ENCODE measurements at regions not wholly inside any gene's neighbourhood (a gene's known extent, or its start where the extent isn't known, plus 50 kb on each side); places are given as distances from the start of the nearest gene placed in this dataset.

GRCh38 chr3:144770915-144771351 lies 799.3 kb downstream of the DIPK2A start:
- H3K4me3 ChIP-seq (replicated peaks; ENCODE audit: low read depth, low read length), result no peak overlapping the region
- TF ChIP-seq CTCF (IDR thresholded peaks at IDR 0.05; ENCODE audit: low read depth, low read length, missing control alignments), result peak; percentile 7
- peak; percentile 19 for DNase-seq (ENCODE audit: extremely low read depth, low read depth)

DNA sequence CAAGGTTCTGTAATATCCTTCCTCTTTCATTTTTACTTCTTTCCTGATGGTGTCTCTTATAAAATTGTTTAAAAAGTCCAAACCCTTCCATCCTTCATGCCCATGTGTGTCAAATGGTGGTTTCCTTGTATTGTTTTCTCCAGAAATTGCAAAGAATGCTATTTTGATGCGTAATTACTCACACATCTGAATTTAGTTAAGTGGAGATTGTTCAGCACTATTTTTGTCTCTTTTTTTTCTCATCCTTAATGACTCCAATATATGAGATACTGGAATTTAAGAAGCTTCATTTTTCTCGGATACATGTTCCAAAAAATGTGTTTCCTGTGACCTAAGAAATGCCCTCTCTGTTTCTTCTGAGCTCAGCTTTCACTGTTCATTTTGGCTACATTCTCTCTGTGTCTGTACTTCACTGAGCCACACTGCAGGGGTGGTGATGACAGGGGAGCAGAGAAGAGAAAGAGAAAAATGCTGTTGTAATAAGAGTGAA lies 799.8 kb downstream of the DIPK2A start:
- TF ChIP-seq CTCF (IDR thresholded peaks at IDR 0.05; ENCODE audit: low read depth, low read length, missing control alignments), result no peak
- DNase-seq (ENCODE audit: extremely low read depth, low read depth), result peak; percentile 12
- no peak overlapping the region for H3K4me3 ChIP-seq (replicated peaks; ENCODE audit: low read depth, low read length)

DNA sequence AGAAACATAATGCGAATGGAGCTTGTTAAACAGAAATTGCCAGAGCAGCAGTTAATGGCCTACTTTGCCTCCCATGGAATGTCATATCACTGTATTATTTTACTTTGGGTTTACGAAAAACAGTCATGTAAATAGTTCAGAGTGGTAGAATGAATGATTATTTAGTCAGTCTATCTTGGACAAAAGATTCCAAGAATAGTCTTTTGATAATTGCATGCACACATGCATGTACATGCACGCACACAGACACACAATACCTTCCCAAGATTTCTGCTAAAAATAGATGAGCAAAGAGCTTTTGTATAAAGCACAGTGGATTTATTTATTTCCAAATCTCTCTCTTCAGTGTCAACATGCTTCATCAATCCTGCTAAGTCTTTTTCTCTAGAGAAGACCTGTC lies 800.7 kb downstream of the DIPK2A start:
- TF ChIP-seq CTCF (IDR thresholded peaks at IDR 0.05; ENCODE audit: low read depth, low read length, missing control alignments), result no peak
- no peak for DNase-seq (ENCODE audit: extremely low read depth, low read depth)
- no peak overlapping the region for H3K4me3 ChIP-seq (replicated peaks; ENCODE audit: low read depth, low read length)

GRCh38 chr3:144773350-144773749 lies 801.7 kb downstream of the DIPK2A start:
- DNase-seq (ENCODE audit: extremely low read depth, low read depth), result no peak
- no peak for TF ChIP-seq CTCF (IDR thresholded peaks at IDR 0.05; ENCODE audit: low read depth, low read length, missing control alignments)
- H3K4me3 ChIP-seq (replicated peaks; ENCODE audit: low read depth, low read length), result no peak overlapping the region

- no peak for TF ChIP-seq CTCF (IDR thresholded peaks at IDR 0.05; ENCODE audit: low read depth, low read length, missing control alignments)
- no peak overlapping the region for H3K4me3 ChIP-seq (replicated peaks; ENCODE audit: low read depth, low read length)
- DNase-seq (ENCODE audit: extremely low read depth, low read depth), result peak; percentile 77
Observed at GRCh38 chr3:144774897-144775296, 803.3 kb downstream of the DIPK2A start.

- no peak overlapping the region for H3K4me3 ChIP-seq (replicated peaks; ENCODE audit: low read depth, low read length)
- no peak for DNase-seq (ENCODE audit: extremely low read depth, low read depth)
- no peak for TF ChIP-seq CTCF (IDR thresholded peaks at IDR 0.05; ENCODE audit: low read depth, low read length, missing control alignments)
Observed at GRCh38 chr3:144775551-144775950, 803.9 kb downstream of the DIPK2A start.

DNA sequence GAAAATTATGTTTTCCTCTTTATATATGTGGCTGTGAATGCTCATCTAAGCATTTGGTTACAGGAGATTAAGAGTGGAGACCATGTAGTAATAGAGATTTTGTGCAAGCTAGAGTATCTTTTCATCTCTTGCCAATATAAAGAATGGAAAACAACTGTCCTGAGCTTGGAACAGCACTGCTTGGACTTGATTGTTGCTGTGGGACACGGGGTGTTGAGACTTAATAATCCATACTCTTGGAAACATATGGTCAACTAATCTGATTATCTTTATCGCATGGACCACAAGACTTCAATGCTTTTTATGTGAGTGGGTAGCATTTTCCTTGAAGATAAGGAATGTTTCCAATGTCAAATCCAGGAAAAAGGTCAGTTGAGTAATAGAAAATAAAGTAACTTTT lies 806.3 kb downstream of the DIPK2A start:
- TF ChIP-seq CTCF (IDR thresholded peaks at IDR 0.05; ENCODE audit: low read depth, low read length, missing control alignments), result no peak
- no peak overlapping the region for H3K4me3 ChIP-seq (replicated peaks; ENCODE audit: low read depth, low read length)
- no peak for DNase-seq (ENCODE audit: extremely low read depth, low read depth)
